ENCODE measurements at regions not wholly inside any gene's neighbourhood (a gene's known extent, or its start where the extent isn't known, plus 50 kb on each side); places are given as distances from the start of the nearest gene placed in this dataset.

DNA sequence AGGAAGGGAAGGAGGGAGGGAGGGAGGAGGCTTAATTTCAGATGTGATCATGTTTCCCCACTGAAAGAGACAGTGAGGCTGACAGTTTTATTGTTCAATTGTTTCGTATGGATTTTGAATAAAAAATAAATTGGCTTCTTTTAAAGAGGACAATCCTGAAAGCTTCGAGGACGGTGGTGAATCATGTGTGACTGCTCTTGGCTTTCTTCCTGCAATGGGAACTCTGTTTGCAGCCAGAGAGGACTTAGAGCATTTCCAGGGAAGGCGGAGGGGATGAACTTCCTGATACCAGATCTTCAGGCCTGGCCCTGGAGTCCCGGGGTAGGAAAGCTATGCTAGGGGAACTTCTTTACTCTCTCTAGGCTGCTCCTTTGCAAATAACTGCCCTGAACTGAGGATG lies 72.8 kb upstream of the C16orf82 start:
- DNase-seq = no peak

DNA sequence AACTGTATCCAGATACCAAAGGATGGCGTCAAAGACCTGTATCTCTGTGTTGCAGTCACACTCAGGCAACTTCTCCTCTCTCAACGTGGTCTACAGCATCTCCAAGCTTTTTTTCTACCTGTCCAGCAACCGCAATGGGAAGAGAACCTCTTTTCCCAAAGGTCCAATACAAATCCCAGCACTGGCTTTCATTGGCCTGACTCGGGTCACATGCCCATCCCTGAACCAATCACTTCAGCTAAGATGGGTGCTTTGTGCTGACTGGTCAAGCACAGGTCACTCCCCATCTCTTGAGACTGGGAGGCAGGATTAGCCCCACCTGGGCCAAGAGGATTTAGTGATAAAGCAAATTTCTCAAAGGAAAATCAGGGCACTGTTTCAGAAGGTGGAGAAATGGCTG lies 71.2 kb upstream of the C16orf82 start:
- no peak for DNase-seq

GRCh38 chr16:27005386-27005785 lies 61.3 kb upstream of the C16orf82 start:
- no peak for DNase-seq

Data from KG1 (cell line).